Lung (tissue), 9 donors: ENCODE measurements at regions not wholly inside any gene's neighbourhood (a gene's known extent, or its start where the extent isn't known, plus 50 kb on each side); places are given as distances from the start of the nearest gene placed in this dataset.
A peak's percentile ranks its signal among the peaks of the same experiment; 100 is the strongest.
"Not testable (repeated sequence)": the region's sequence is repeated elsewhere in the genome, so short reads cannot be mapped to it uniquely, and the experiment has no call there.

ENCODE experiments used
- ATAC-seq: fragments of 200-7000 bp; cut with Tn5 transposase; one replicate; pipeline ENCODE4 v1.9.1; 2020; ENCODE audit warnings: moderate number of reproducible peaks; ENCODE audit not compliant: insufficient read depth, low FRiP score
- DNase-seq, 3 donors: peaks; one replicate each; pipeline ENCODE4 v3.0.0-alpha.2; 2013 to 2017
- H3K27ac ChIP-seq, 2 donors: one replicate each; pipeline ENCODE4 v1.5.1; 2013; ENCODE audit warnings: mild to moderate bottlenecking in 2 of 2, moderate library complexity in 2 of 2, control low read depth in 1 of 2, inconsistent platforms in 1 of 2, low read depth in 1 of 2, low read length in 1 of 2
- H3K27me3 ChIP-seq, 3 donors: one replicate each; pipeline ENCODE4 v1.5.1; 2013; ENCODE audit warnings: low read length in 2 of 3; ENCODE audit not compliant: control insufficient read depth in 3 of 3, insufficient read depth in 3 of 3
- H3K36me3 ChIP-seq, 4 donors: one replicate each; pipeline ENCODE4 v1.5.1; 2013; ENCODE audit warnings: low read length in 4 of 4, mild to moderate bottlenecking in 1 of 4, moderate library complexity in 1 of 4; ENCODE audit not compliant: control insufficient read depth in 4 of 4, insufficient read depth in 4 of 4
- H3K4me1 ChIP-seq, 5 donors: one replicate each; pipeline ENCODE4 v1.5.1; 2013; ENCODE audit warnings: low read length in 5 of 5, mild to moderate bottlenecking in 2 of 5, moderate library complexity in 1 of 5; ENCODE audit not compliant: control insufficient read depth in 5 of 5, insufficient read depth in 5 of 5
- H3K4me3 ChIP-seq: one replicate; pipeline ENCODE4 v1.5.1; 2013; ENCODE audit warnings: mild to moderate bottlenecking, control low read depth, moderate library complexity
- H3K9ac ChIP-seq, 2 donors: one replicate each; pipeline ENCODE4 v1.5.1; 2013; ENCODE audit warnings: low read length in 2 of 2, control low read depth in 1 of 2; ENCODE audit not compliant: insufficient read depth in 1 of 2
- H3K9me3 ChIP-seq, 4 donors: one replicate each; pipeline ENCODE4 v1.5.1; 2013; ENCODE audit warnings: low read length in 3 of 4, mild to moderate bottlenecking in 1 of 4, moderate library complexity in 1 of 4; ENCODE audit not compliant: control insufficient read depth in 4 of 4, insufficient read depth in 3 of 4
- WGBS, 2 donors: extraction: QIAGEN DNeasy Blood & Tissue Kit; methylation state at CpG; one replicate each; pipeline ENCODE4 v1.1.7; 2013; 5-methylcytosine and 5-hydroxymethylcytosine counted together
- donor health status: Bipolar disorder and iron deficiency.
- donor health status: healthy.
- donor health status: DM: yes; HTN: yes; CAD: no.

DNA sequence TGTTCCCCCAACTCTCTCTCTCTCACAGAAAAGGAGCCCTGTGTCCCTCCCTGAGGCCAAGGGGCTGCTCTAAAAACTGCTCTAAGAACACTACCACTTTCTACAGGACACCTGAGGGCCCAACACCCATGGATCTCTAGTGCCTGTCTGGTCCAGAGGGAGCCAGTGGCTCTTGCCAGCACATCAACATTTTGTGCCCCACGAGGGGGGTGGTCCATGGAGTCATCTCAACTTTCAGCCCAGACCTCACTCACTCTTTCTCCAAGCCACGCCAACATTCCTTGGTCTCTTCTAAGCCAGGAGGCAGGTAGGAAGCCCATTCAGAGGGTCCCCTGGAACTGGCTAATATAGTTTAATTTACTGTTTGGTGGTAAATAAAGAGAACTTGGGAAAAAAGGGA lies 469.0 kb upstream of the ZNG1F start:
- DNase-seq = not testable (repeated sequence)

DNA sequence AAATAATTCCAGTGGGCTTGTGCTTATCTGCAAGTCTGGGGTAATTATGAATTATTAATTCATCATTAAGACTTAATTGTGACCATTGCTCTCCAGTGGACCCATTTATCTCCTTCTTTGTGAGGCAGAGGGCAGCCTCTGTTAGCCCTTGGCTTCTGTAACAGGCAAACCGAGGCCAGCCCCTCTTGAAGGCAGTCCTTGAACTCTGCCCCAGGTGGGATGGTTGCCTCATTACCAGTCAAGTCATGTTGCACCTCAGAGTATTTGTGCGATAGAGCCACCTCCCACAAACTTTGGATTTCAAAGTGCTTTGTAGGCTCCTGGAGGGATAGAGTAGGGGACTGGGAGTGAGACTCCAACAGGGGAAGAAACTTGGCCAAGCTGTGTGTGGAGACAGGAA lies 468.0 kb upstream of the ZNG1F start:
- ATAC-seq, DNase-seq, H3K9ac ChIP-seq, H3K27ac ChIP-seq, H3K4me1 ChIP-seq, H3K36me3 ChIP-seq, H3K27me3 ChIP-seq, H3K4me3 ChIP-seq, H3K9me3 ChIP-seq: not testable (repeated sequence)
- WGBS, 2 donors = 93 to 100% methylated on average over 2 of the region's 2 CpGs

More for the DNA sequence above, 469.0 kb upstream of the ZNG1F start:
- not testable (repeated sequence) for H3K36me3 ChIP-seq, H3K27me3 ChIP-seq, H3K27ac ChIP-seq, ATAC-seq, H3K9me3 ChIP-seq, H3K4me3 ChIP-seq, H3K4me1 ChIP-seq, H3K9ac ChIP-seq
- 82 to 89% methylated on average over 2 of the region's 2 CpGs for WGBS, 2 donors

DNA sequence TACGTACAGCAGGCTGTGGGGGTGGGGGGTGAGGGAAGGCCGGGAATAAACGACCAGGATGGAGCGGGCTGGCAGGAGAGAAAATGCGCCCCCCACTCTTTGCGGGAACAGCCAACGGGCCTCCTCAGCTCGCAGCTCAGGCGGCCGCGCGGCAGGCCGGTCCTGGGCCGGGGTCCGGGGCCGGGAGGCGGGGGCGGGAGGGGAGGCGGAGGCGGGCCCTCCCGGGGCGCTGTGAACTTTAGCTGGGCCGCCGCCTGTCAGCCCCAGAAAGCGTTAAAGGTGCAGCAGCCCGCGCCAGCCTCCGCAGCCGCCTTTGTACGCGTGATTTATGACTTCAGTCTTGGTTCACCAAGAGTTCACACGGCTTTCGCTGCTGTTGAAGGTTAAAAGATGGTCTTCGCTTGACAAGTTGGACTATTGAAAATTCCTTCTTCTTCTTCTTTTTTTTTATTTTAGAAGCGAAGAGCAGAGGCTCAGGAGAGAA lies 466.0 kb upstream of the ZNG1F start:
- whole genome bisulfite sequencing, 2 donors = 6 to 19% methylated on average over 14 to 22 of the region's 35 CpGs
- not testable (repeated sequence) for H3K27ac ChIP-seq, H3K4me3 ChIP-seq, H3K27me3 ChIP-seq, ATAC-seq, H3K9me3 ChIP-seq, H3K9ac ChIP-seq, H3K4me1 ChIP-seq, H3K36me3 ChIP-seq
- DNase-seq = peak; percentile 29 to 57 (median 41)

- 75% methylated on average over 16 of the region's 16 CpGs for WGBS, 2 donors
- not testable (repeated sequence) for H3K27ac ChIP-seq, ATAC-seq, H3K9me3 ChIP-seq, H3K4me1 ChIP-seq, H3K4me3 ChIP-seq, H3K9ac ChIP-seq, H3K27me3 ChIP-seq, H3K36me3 ChIP-seq
- peak in 2 of 3 donors; percentile 23 to 24 for DNase-seq
Measured at GRCh38 chr9:41654349-41654748, 465.2 kb upstream of the ZNG1F start.

- H3K4me3 ChIP-seq, H3K4me1 ChIP-seq, ATAC-seq, H3K9ac ChIP-seq, DNase-seq, H3K27me3 ChIP-seq, H3K27ac ChIP-seq, H3K36me3 ChIP-seq, H3K9me3 ChIP-seq: not testable (repeated sequence)
- WGBS, 2 donors = 36 to 54% methylated on average over 12 to 13 of the region's 21 CpGs
Measured at GRCh38 chr9:41653560-41654340, 464.6 kb upstream of the ZNG1F start.

DNA sequence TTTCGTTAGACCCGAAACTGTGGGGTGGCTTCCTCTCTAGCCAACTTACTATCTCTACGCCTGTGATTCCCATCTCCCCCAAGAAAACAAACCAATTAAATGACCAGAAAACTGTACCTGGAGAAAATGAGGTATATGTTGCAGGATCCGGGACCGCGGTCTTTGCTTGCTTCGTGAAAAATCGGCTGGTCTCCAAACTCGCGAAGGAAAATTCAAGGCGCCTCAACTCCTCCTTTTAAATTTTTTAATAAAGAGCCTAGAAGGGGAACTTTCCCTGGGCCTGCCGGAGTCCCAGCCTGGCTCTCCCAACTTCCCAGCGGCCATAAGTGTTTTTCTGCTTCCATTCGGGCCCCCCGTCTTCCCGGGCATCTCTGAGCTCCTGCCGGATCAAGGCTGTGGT lies 463.7 kb upstream of the ZNG1F start:
- H3K27ac ChIP-seq, H3K4me3 ChIP-seq, ATAC-seq, H3K9ac ChIP-seq, H3K9me3 ChIP-seq, H3K27me3 ChIP-seq, H3K36me3 ChIP-seq, H3K4me1 ChIP-seq, DNase-seq: not testable (repeated sequence)
- 81 to 92% methylated on average over 14 to 17 of the region's 17 CpGs for WGBS, 2 donors

DNA sequence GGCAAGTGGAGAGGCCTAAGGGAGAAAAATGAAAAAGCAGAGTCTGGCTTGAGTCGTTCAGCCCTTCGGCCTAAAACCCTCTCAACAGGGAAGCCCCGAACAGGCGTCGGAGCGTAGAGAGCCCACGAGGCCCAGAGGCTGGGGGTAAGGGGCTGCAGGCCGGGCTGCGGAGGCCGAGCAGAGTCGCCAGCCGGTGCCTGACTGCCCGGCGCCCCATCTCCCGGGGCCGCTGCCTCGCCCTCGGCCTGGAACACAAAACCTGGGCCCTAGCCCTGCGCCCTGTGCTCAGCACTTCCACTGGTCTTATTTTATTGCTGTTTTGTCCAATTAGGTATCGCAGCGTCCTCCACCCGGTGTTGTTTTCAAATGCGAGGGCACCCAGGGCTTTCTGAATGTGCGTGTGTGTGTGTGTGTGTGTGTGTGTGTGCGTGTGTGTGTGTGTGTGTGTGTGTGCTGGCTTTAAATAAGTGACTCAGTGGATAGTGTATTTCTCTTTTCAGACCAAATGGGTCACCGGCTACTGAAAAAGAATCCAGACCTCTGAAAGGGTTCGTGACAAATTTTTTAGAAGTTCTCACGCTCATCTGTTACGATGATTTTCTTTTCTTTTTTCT lies 463.1 kb upstream of the ZNG1F start:
- DNase-seq, H3K36me3 ChIP-seq, H3K4me3 ChIP-seq, H3K4me1 ChIP-seq, H3K9ac ChIP-seq, ATAC-seq, H3K27me3 ChIP-seq, H3K9me3 ChIP-seq: not testable (repeated sequence)
- 83 to 89% methylated on average over 22 to 25 of the region's 29 CpGs for WGBS, 2 donors
- H3K27ac ChIP-seq = peak overlapping the region in 1 of 2 donors; percentile 23

- not testable (repeated sequence) for H3K27me3 ChIP-seq, H3K4me3 ChIP-seq, H3K36me3 ChIP-seq, H3K9me3 ChIP-seq, H3K27ac ChIP-seq, H3K4me1 ChIP-seq, H3K9ac ChIP-seq, ATAC-seq, DNase-seq
- WGBS, 2 donors = 76 to 83% methylated on average over 5 of the region's 5 CpGs
Measured at GRCh38 chr9:41650086-41650485, 461.0 kb upstream of the ZNG1F start.
